Umbilical cord (tissue), 1 donor: ENCODE measurements at regions not wholly inside any gene's neighbourhood (a gene's known extent, or its start where the extent isn't known, plus 50 kb on each side); places are given as distances from the start of the nearest gene placed in this dataset.
A peak's percentile ranks its signal among the peaks of the same experiment; 100 is the strongest.

Experiments
- DNase-seq: peaks from one replicate; pipeline ENCODE4 v3.0.0-alpha.2; 2015; ENCODE audit warnings: low spot score

- DNase-seq = no peak
Measured at GRCh38 chr6:165825256-165825815, 162.3 kb upstream of the PDE10A start.

- no peak for DNase-seq
Measured at GRCh38 chr6:165823609-165824326, 160.7 kb upstream of the PDE10A start.

- DNase-seq = no peak
Measured at GRCh38 chr6:165822501-165822900, 159.5 kb upstream of the PDE10A start.

- DNase-seq = no peak
Measured at GRCh38 chr6:165821754-165822153, 158.7 kb upstream of the PDE10A start.

GRCh38 chr6:165820934-165821333, 157.9 kb upstream of the PDE10A start:
- no peak for DNase-seq

GRCh38 chr6:165820407-165820806, 157.4 kb upstream of the PDE10A start:
- DNase-seq = no peak

- DNase-seq = peak; percentile 14
Measured at GRCh38 chr6:165819394-165819793, 156.4 kb upstream of the PDE10A start.

- no peak for DNase-seq
Measured at GRCh38 chr6:165818200-165818599, 155.2 kb upstream of the PDE10A start.

- no peak for DNase-seq
Measured at GRCh38 chr6:165817771-165818170, 154.7 kb upstream of the PDE10A start.

GRCh38 chr6:165817148-165817547, 154.1 kb upstream of the PDE10A start:
- no peak for DNase-seq

GRCh38 chr6:165814679-165815078, 151.6 kb upstream of the PDE10A start:
- DNase-seq = peak; percentile 73

GRCh38 chr6:165811512-165811911, 148.5 kb upstream of the PDE10A start:
- DNase-seq = no peak

- no peak for DNase-seq
Measured at GRCh38 chr6:165808021-165808420, 145.0 kb upstream of the PDE10A start.

- DNase-seq = no peak
Measured at GRCh38 chr6:165807249-165807960, 144.4 kb upstream of the PDE10A start.

- no peak for DNase-seq
Measured at GRCh38 chr6:165806126-165806810, 143.2 kb upstream of the PDE10A start.

- no peak for DNase-seq
Measured at GRCh38 chr6:165805636-165806035, 142.6 kb upstream of the PDE10A start.

GRCh38 chr6:165805067-165805555, 142.1 kb upstream of the PDE10A start:
- DNase-seq = no peak

GRCh38 chr6:165804331-165805066, 141.5 kb upstream of the PDE10A start:
- no peak for DNase-seq

GRCh38 chr6:165800337-165800736, 137.3 kb upstream of the PDE10A start:
- DNase-seq = peak; percentile 34

GRCh38 chr6:165799391-165800153, 136.5 kb upstream of the PDE10A start:
- DNase-seq = peak; percentile 73

- DNase-seq = no peak
Measured at GRCh38 chr6:165798991-165799390, 135.9 kb upstream of the PDE10A start.
